GM23338 (cell line): ENCODE measurements at regions not wholly inside any gene's neighbourhood (a gene's known extent, or its start where the extent isn't known, plus 50 kb on each side); places are given as distances from the start of the nearest gene placed in this dataset.

Experiments
- ATAC-seq: fragments of 200-7000 bp; cut with Tn5 transposase; 3 replicates; pipeline ENCODE4 v1.9.1; 2020
- DNase-seq: peaks from one replicate; pipeline ENCODE4 v3.0.0-alpha.2; 2015; ENCODE audit warnings: low spot score
- H2AFZ ChIP-seq: fragments of 200-600 bp; sonication (generic); 2 replicates; pipeline ENCODE4 v1.8.0; 2016; ENCODE audit warnings: antibody characterized with exemption, mild to moderate bottlenecking, moderate library complexity
- H3F3A ChIP-seq: fragments of 200-600 bp; sonication (generic); replicated peaks from 2 replicates; pipeline ENCODE4 v1.8.0; 2017; ENCODE audit warnings: antibody characterized with exemption, mixed run types, low read depth
- H3K27ac ChIP-seq: fragments of 200-600 bp; sonication (generic); 2 replicates; pipeline ENCODE4 v1.6.1; 2016; ENCODE audit warnings: low read depth
- H3K27me3 ChIP-seq: fragments of 200-600 bp; sonication (generic); 2 replicates; pipeline ENCODE4 v1.8.0; 2016; ENCODE audit warnings: mild to moderate bottlenecking, mixed run types, moderate library complexity; ENCODE audit not compliant: insufficient read depth
- H3K36me3 ChIP-seq: fragments of 200-600 bp; sonication (generic); 2 replicates; pipeline ENCODE4 v1.8.0; 2016; ENCODE audit warnings: mild to moderate bottlenecking; ENCODE audit not compliant: insufficient read depth
- H3K4me1 ChIP-seq: fragments of 200-600 bp; sonication (generic); 2 replicates; pipeline ENCODE4 v1.8.0; 2016; ENCODE audit warnings: mild to moderate bottlenecking, moderate library complexity; ENCODE audit not compliant: insufficient read depth
- H3K4me2 ChIP-seq: fragments of 200-600 bp; sonication (generic); 2 replicates; pipeline ENCODE4 v1.7.1; 2017; ENCODE audit warnings: mixed run types
- H3K4me3 ChIP-seq: fragments of 200-600 bp; sonication (generic); 2 replicates; pipeline ENCODE4 v1.6.1; 2016; ENCODE audit warnings: mixed run types
- H3K79me2 ChIP-seq: fragments of 200-600 bp; sonication (generic); replicated peaks from 2 replicates; pipeline ENCODE4 v1.8.0; 2017; ENCODE audit warnings: mild to moderate bottlenecking; ENCODE audit not compliant: insufficient read depth
- H3K9me2 ChIP-seq: fragments of 200-600 bp; sonication (generic); 2 replicates; pipeline ENCODE4 v1.8.0; 2017; ENCODE audit not compliant: insufficient read depth
- H4K20me1 ChIP-seq: fragments of 200-600 bp; sonication (generic); replicated peaks from 2 replicates; pipeline ENCODE4 v1.8.0; 2017; ENCODE audit warnings: mild to moderate bottlenecking; ENCODE audit not compliant: insufficient read depth
- H3K27ac Mint-ChIP-seq: 2 replicates; pipeline ENCODE4 v1.8.0; 2020; ENCODE audit warnings: inconsistent platforms, mild to moderate bottlenecking, moderate library complexity, mixed read lengths
- H3K27me3 Mint-ChIP-seq: 3 replicates; pipeline ENCODE4 v1.8.0; 2022; ENCODE audit warnings: low read depth, mild to moderate bottlenecking, moderate library complexity, mixed read lengths, inconsistent platforms; ENCODE audit not compliant: insufficient read depth, poor library complexity
- H3K36me3 Mint-ChIP-seq: 3 replicates; pipeline ENCODE4 v1.8.0; 2021; ENCODE audit warnings: low read depth, mild to moderate bottlenecking, inconsistent platforms, moderate library complexity, mixed read lengths
- H3K4me1 Mint-ChIP-seq: 3 replicates; pipeline ENCODE4 v1.8.0; 2020; ENCODE audit warnings: mild to moderate bottlenecking, inconsistent platforms, mixed read lengths
- H3K4me3 Mint-ChIP-seq: 3 replicates; pipeline ENCODE4 v1.8.0; 2021; ENCODE audit warnings: moderate library complexity, mild to moderate bottlenecking, inconsistent platforms, mixed read lengths
- H3K9me3 Mint-ChIP-seq: 3 replicates; pipeline ENCODE4 v1.8.0; 2020; ENCODE audit warnings: moderate library complexity, mild to moderate bottlenecking, inconsistent platforms, mixed read lengths
- CREB1 ChIP-seq: fragments of 250-450 bp; sonication (Bioruptor Pico); IDR thresholded peaks from 2 replicates; pipeline ENCODE4 v1.5.0; 2020; ENCODE audit warnings: low read depth, mild to moderate bottlenecking, moderate library complexity
- EZH2 ChIP-seq: fragments of 200-600 bp; sonication (generic); IDR thresholded peaks from one replicate; pipeline ENCODE4 v1.8.0; 2017; ENCODE audit warnings: antibody characterized with exemption, mild to moderate bottlenecking, low read depth; ENCODE audit not compliant: unreplicated experiment
- JUNB ChIP-seq: IDR thresholded peaks from one replicate; pipeline ENCODE4 v1.6.1; 2016; ENCODE audit warnings: antibody characterized with exemption; ENCODE audit not compliant: unreplicated experiment
- NANOG ChIP-seq: IDR thresholded peaks from 2 replicates; pipeline ENCODE4 v1.6.1; 2016; ENCODE audit warnings: antibody characterized with exemption, borderline replicate concordance
- POLR2AphosphoS5 ChIP-seq: IDR thresholded peaks from 2 replicates; pipeline ENCODE4 v1.6.1; 2016; ENCODE audit warnings: antibody characterized with exemption, low read depth
- REST ChIP-seq: IDR thresholded peaks from one replicate; pipeline ENCODE4 v1.6.1; 2018; ENCODE audit warnings: antibody characterized with exemption; ENCODE audit not compliant: unreplicated experiment
- STAT1 ChIP-seq: IDR thresholded peaks from one replicate; pipeline ENCODE4 v1.6.1; 2016; ENCODE audit warnings: antibody characterized with exemption; ENCODE audit not compliant: unreplicated experiment
- ZNF114 ChIP-seq: fragments of 250-450 bp; sonication (Bioruptor Pico); IDR thresholded peaks from 2 replicates; pipeline ENCODE4 v1.5.0; 2020; ENCODE audit warnings: mild to moderate bottlenecking, moderate library complexity
- ZNF331 ChIP-seq: fragments of 250-450 bp; sonication (Bioruptor Pico); IDR thresholded peaks from 2 replicates; pipeline ENCODE4 v1.5.0; 2020; ENCODE audit warnings: low read depth, mild to moderate bottlenecking, moderate library complexity
- TF ChIP-seq, protein P1 (sequence below), 2 experiments: fragments of 200-600 bp in 1 of 2; sonication (generic) in 1 of 2; conservative IDR thresholded peaks; 2 replicates each; pipeline versions ENCODE4 v1.5.1 to v1.6.1; 2016 to 2017; ENCODE audit warnings: antibody characterized with exemption in 2 of 2, low read depth in 2 of 2, mild to moderate bottlenecking in 2 of 2, moderate library complexity in 1 of 2
- TF ChIP-seq, protein P2 (sequence below): IDR thresholded peaks from 2 replicates; pipeline ENCODE4 v1.6.1; 2016; ENCODE audit warnings: antibody characterized with exemption

DNA sequence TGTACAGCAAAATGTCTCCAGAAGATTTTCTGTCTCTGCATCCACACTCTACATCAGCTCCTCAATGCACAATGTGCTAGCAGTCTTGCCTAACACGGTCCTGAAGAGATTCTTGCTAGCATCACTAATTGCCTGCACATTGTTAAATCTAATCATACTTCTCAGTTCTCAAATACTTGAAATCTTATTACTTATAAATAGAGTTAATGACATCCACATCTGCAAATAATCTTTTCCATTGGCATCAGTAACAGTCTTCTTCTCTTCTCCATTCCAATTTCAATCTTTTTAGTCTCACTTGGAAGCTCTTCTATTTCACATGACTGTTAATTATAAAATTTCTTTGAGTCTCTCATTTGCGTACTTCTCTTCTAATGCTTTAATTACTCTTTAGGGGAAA, 630.5 kb upstream of the SLITRK6 start (continued):
- TF ChIP-seq, protein P1, sequence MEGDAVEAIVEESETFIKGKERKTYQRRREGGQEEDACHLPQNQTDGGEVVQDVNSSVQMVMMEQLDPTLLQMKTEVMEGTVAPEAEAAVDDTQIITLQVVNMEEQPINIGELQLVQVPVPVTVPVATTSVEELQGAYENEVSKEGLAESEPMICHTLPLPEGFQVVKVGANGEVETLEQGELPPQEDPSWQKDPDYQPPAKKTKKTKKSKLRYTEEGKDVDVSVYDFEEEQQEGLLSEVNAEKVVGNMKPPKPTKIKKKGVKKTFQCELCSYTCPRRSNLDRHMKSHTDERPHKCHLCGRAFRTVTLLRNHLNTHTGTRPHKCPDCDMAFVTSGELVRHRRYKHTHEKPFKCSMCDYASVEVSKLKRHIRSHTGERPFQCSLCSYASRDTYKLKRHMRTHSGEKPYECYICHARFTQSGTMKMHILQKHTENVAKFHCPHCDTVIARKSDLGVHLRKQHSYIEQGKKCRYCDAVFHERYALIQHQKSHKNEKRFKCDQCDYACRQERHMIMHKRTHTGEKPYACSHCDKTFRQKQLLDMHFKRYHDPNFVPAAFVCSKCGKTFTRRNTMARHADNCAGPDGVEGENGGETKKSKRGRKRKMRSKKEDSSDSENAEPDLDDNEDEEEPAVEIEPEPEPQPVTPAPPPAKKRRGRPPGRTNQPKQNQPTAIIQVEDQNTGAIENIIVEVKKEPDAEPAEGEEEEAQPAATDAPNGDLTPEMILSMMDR (conservative IDR thresholded peaks at IDR 0.05; ENCODE audit: low read depth in 2 of 2) = no peak
- TF ChIP-seq EZH2 = no peak
- no peak for TF ChIP-seq ZNF331 (CRISPR knock-in tag)
- TF ChIP-seq STAT1 = no peak
- TF ChIP-seq JUNB = no peak
- TF ChIP-seq NANOG = no peak
- TF ChIP-seq CREB1 (CRISPR knock-in tag) = no peak
- no peak for TF ChIP-seq REST
- no peak for TF ChIP-seq POLR2AphosphoS5
- TF ChIP-seq, protein P2, sequence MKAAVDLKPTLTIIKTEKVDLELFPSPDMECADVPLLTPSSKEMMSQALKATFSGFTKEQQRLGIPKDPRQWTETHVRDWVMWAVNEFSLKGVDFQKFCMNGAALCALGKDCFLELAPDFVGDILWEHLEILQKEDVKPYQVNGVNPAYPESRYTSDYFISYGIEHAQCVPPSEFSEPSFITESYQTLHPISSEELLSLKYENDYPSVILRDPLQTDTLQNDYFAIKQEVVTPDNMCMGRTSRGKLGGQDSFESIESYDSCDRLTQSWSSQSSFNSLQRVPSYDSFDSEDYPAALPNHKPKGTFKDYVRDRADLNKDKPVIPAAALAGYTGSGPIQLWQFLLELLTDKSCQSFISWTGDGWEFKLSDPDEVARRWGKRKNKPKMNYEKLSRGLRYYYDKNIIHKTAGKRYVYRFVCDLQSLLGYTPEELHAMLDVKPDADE = no peak
- no peak for TF ChIP-seq ZNF114 (CRISPR knock-in tag)

DNA sequence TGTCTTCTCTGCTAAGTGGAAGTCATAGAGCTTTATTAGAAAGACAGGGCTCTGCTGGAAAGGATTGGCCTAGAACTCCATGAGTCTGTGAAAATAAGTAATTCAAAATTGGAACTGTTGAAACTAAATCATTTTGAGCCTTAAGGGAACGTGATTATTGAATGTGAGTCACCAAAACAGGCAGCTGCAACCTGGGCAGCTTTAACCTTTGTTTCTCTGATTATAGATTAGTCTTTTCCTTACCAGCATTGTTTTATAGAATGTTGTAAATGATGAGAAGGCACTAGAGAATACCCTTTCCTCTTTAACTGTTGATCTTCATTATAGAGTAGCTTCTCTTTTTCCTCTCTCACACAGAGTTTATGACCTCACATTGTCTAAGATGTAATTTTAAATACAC, 638.8 kb upstream of the SLITRK6 start:
- Histone ChIP-seq H3K79me2 (no peaks in the 10 kb centered on the region), H3K36me3 (no peaks in the 10 kb centered on the region), H3K4me3 (no peak overlapping the region), H3K4me1 (no peaks in the 10 kb centered on the region), H2AFZ (no peak overlapping the region; the same call in 1 of the 2 replicates), H3K9me2 (no peaks in the 10 kb centered on the region), H3K27me3 (no peaks in the 10 kb centered on the region), H4K20me1 (no peaks in the 10 kb centered on the region), H3F3A (no peaks in the 10 kb centered on the region), H3K27ac (no peak overlapping the region), H3K4me2 (no peak overlapping the region)
- DNase-seq (no peak), ATAC-seq (no peak)
- peaks cover 18% of the 10 kb centered on the region for H3K9me3 Mint-ChIP-seq
- peaks cover 14% of the 10 kb centered on the region for H3K36me3 Mint-ChIP-seq
- no peaks in the 10 kb centered on the region for H3K4me1 Mint-ChIP-seq
- no peak overlapping the region for H3K27ac Mint-ChIP-seq
- TF ChIP-seq ZNF114 (CRISPR knock-in tag) (no peak), JUNB (no peak), REST (no peak), NANOG (no peak), CREB1 (CRISPR knock-in tag) (no peak)
- H3K27me3 Mint-ChIP-seq = no peaks in the 10 kb centered on the region
- H3K4me3 Mint-ChIP-seq = no peak overlapping the region
